IMR-90 (cell line): ENCODE measurements at regions not wholly inside any gene's neighbourhood (a gene's known extent, or its start where the extent isn't known, plus 50 kb on each side); places are given as distances from the start of the nearest gene placed in this dataset.
A peak's percentile ranks its signal among the peaks of the same experiment; 100 is the strongest.

ENCODE experiments used
- ATAC-seq: fragments of 200-7000 bp; cut with Tn5 transposase; 2 replicates; pipeline ENCODE4 v1.9.1; 2020; ENCODE audit warnings: low read depth, mild to moderate bottlenecking, moderate library complexity
- BruUV-seq: library from RNA; stranded (reverse); fragments of 400-500 nt; replicated peaks from 2 replicates; lab custom pipeline; 2021; lab: Mats Ljungman, UMichigan
- CTCF ChIA-PET: fragments of 300-600 bp; formaldehyde crosslinking; extraction: SDS; loops from one replicate; lab custom pipeline; 2021; ENCODE audit warnings: antibody characterized with exemption; lab: Yijun Ruan, JAX
- POLR2A ChIA-PET: fragments of 300-600 bp; sonication (Branson Sonifier 250); formaldehyde crosslinking; loops from one replicate; lab custom pipeline; 2022; ENCODE audit warnings: antibody characterized with exemption; ENCODE audit not compliant: unreplicated experiment; lab: Charles Lee
- DNase-seq: peaks from one replicate; pipeline ENCODE4 v3.0.0; 2013
- H2AFZ ChIP-seq: replicated peaks from 2 replicates; pipeline ENCODE3; 2013; ENCODE audit warnings: low read length, mild to moderate bottlenecking; ENCODE audit not compliant: poor library complexity
- H2AK5ac ChIP-seq: 2 replicates; pipeline ENCODE4 v1.6.1; 2013; ENCODE audit warnings: low read depth, low read length, inconsistent platforms
- H2AK9ac ChIP-seq: replicated peaks from 2 replicates; pipeline ENCODE3; 2013; ENCODE audit warnings: mild to moderate bottlenecking, low read depth, low read length, moderate library complexity; ENCODE audit not compliant: poor library complexity
- H2BK120ac ChIP-seq: 2 replicates; pipeline ENCODE4 v1.6.1; 2013; ENCODE audit warnings: low read depth, low read length, inconsistent platforms
- H2BK15ac ChIP-seq: 3 replicates; pipeline ENCODE4 v1.6.1; 2013; ENCODE audit warnings: low read depth, low read length, inconsistent platforms
- H2BK20ac ChIP-seq: 2 replicates; pipeline ENCODE4 v1.6.1; 2013; ENCODE audit warnings: low read depth, mild to moderate bottlenecking, inconsistent platforms, low read length, moderate library complexity
- H2BK5ac ChIP-seq: 2 replicates; pipeline ENCODE4 v1.6.1; 2013; ENCODE audit warnings: mild to moderate bottlenecking, low read depth, low read length, inconsistent platforms; ENCODE audit not compliant: poor library complexity, severe bottlenecking
- H3K14ac ChIP-seq: replicated peaks from 2 replicates; pipeline ENCODE4 v1.6.1; 2013; ENCODE audit warnings: low read depth, low read length, inconsistent platforms
- H3K18ac ChIP-seq: 2 replicates; pipeline ENCODE4 v1.6.1; 2013; ENCODE audit warnings: low read depth, low read length, control low read depth
- H3K23ac ChIP-seq: 2 replicates; pipeline ENCODE4 v1.6.1; 2013; ENCODE audit warnings: low read depth, low read length, inconsistent platforms
- H3K27ac ChIP-seq: 2 replicates; pipeline ENCODE4 v1.5.1; 2013; ENCODE audit warnings: mild to moderate bottlenecking, control low read depth, low read length; ENCODE audit not compliant: insufficient read depth
- H3K27me3 ChIP-seq: 2 replicates; pipeline ENCODE4 v1.6.1; 2013; ENCODE audit warnings: low read length; ENCODE audit not compliant: control insufficient read depth, insufficient read depth
- H3K36me3 ChIP-seq: 2 replicates; pipeline ENCODE4 v1.6.1; 2013; ENCODE audit warnings: low read length, mixed read lengths; ENCODE audit not compliant: control insufficient read depth, insufficient read depth
- H3K4ac ChIP-seq: 2 replicates; pipeline ENCODE4 v1.6.1; 2013; ENCODE audit warnings: low read depth, low read length, inconsistent platforms
- H3K4me1 ChIP-seq: 2 replicates; pipeline ENCODE4 v1.6.1; 2013; ENCODE audit warnings: low read length, mixed read lengths; ENCODE audit not compliant: control insufficient read depth, insufficient read depth
- H3K4me2 ChIP-seq: 2 replicates; pipeline ENCODE4 v1.6.1; 2013; ENCODE audit warnings: low read depth, mild to moderate bottlenecking, control low read depth, low read length, moderate library complexity
- H3K4me3 ChIP-seq: 2 replicates; pipeline ENCODE4 v1.5.1; 2013; ENCODE audit warnings: low read depth, mild to moderate bottlenecking, control low read depth, low read length, moderate library complexity; ENCODE audit not compliant: insufficient read depth
- H3K56ac ChIP-seq: 2 replicates; pipeline ENCODE4 v1.6.1; 2013; ENCODE audit warnings: low read length, inconsistent platforms; ENCODE audit not compliant: insufficient read depth; ENCODE audit errors: extremely low read depth
- H3K79me1 ChIP-seq, 2 experiments: 2 replicates each; pipeline ENCODE4 v1.6.1; 2013; ENCODE audit warnings: low read length in 2 of 2, inconsistent platforms in 1 of 2, low read depth in 1 of 2
- H3K9ac ChIP-seq: 2 replicates; pipeline ENCODE4 v1.6.1; 2013; ENCODE audit warnings: low read depth, low read length, control low read depth
- H3K9me1 ChIP-seq: 2 replicates; pipeline ENCODE4 v1.6.1; 2013; ENCODE audit warnings: low read length, inconsistent platforms; ENCODE audit not compliant: insufficient read depth
- H3K9me3 ChIP-seq: 2 replicates; pipeline ENCODE4 v1.6.1; 2013; ENCODE audit warnings: low read length; ENCODE audit not compliant: control insufficient read depth, insufficient read depth
- H4K20me1 ChIP-seq: 2 replicates; pipeline ENCODE4 v1.6.1; 2013; ENCODE audit warnings: low read length, inconsistent platforms; ENCODE audit not compliant: insufficient read depth
- H4K5ac ChIP-seq: 2 replicates; pipeline ENCODE4 v1.6.1; 2013; ENCODE audit warnings: mild to moderate bottlenecking, low read depth, low read length, control low read depth
- H4K8ac ChIP-seq, 2 experiments: 2 replicates each; pipeline ENCODE4 v1.6.1; 2013; ENCODE audit warnings: low read depth in 2 of 2, low read length in 2 of 2, control low read depth in 1 of 2, inconsistent platforms in 1 of 2
- H4K91ac ChIP-seq: 2 replicates; pipeline ENCODE4 v1.6.1; 2013; ENCODE audit warnings: low read depth, low read length, inconsistent platforms; ENCODE audit not compliant: insufficient read depth
- BHLHE40 ChIP-seq: fragments of 150-350 bp; IDR thresholded peaks from 2 replicates; pipeline ENCODE4 v1.6.1; 2016; ENCODE audit warnings: mild to moderate bottlenecking, low read depth, low read length
- CEBPB ChIP-seq: IDR thresholded peaks from 2 replicates; pipeline ENCODE4 v1.6.1; 2012; ENCODE audit warnings: low read depth, low read length, improper control_type of control experiment
- CHD1 ChIP-seq: IDR thresholded peaks from 2 replicates; pipeline ENCODE4 v1.6.1; 2012; ENCODE audit warnings: low read depth, low read length, improper control_type of control experiment
- FOS ChIP-seq: fragments of 150-350 bp; IDR thresholded peaks from 2 replicates; pipeline ENCODE4 v1.6.1; 2016; ENCODE audit warnings: low read depth, low read length
- MAFK ChIP-seq: IDR thresholded peaks from 2 replicates; pipeline ENCODE4 v1.6.1; 2012; ENCODE audit warnings: low read depth, low read length, improper control_type of control experiment
- MAZ ChIP-seq: IDR thresholded peaks from 2 replicates; pipeline ENCODE4 v1.6.1; 2012; ENCODE audit warnings: low read depth, mild to moderate bottlenecking, low read length, improper control_type of control experiment, moderate library complexity, borderline replicate concordance
- MXI1 ChIP-seq: IDR thresholded peaks from 2 replicates; pipeline ENCODE4 v1.6.1; 2012; ENCODE audit warnings: low read depth, mild to moderate bottlenecking, low read length, moderate library complexity, borderline replicate concordance
- NFE2L2 ChIP-seq: fragments of 150-350 bp; IDR thresholded peaks from 2 replicates; pipeline ENCODE4 v1.6.1; 2016; ENCODE audit warnings: low read depth, mild to moderate bottlenecking, low read length
- POLR2A ChIP-seq: IDR thresholded peaks from 2 replicates; pipeline ENCODE4 v1.6.1; 2012; ENCODE audit warnings: mild to moderate bottlenecking, low read depth, low read length
- RAD21 ChIP-seq: IDR thresholded peaks from 2 replicates; pipeline ENCODE4 v1.6.1; 2012; ENCODE audit warnings: low read length, improper control_type of control experiment
- RCOR1 ChIP-seq: IDR thresholded peaks from 2 replicates; pipeline ENCODE4 v1.6.1; 2012; ENCODE audit warnings: mild to moderate bottlenecking, low read length, improper control_type of control experiment; ENCODE audit not compliant: insufficient replicate concordance
- RFX5 ChIP-seq: IDR thresholded peaks from 2 replicates; pipeline ENCODE4 v1.8.0; 2012; ENCODE audit warnings: low read depth, mild to moderate bottlenecking, low read length, moderate library complexity
- SMC3 ChIP-seq: fragments of 150-350 bp; IDR thresholded peaks from 2 replicates; pipeline ENCODE4 v1.6.1; 2016; ENCODE audit warnings: low read depth, mild to moderate bottlenecking, antibody characterized with exemption, low read length, moderate library complexity
- USF2 ChIP-seq: fragments of 150-350 bp; IDR thresholded peaks from 2 replicates; pipeline ENCODE4 v1.6.1; 2017; ENCODE audit warnings: mild to moderate bottlenecking, antibody characterized with exemption, low read length, low read depth
- WGBS, 2 experiments: methylation state at CpG; one replicate each; pipeline versions ENCODE4 v1.1.5 to v1.1.7; 2013; ENCODE audit warnings: missing lambda C conversion rate in 2 of 2; ENCODE audit not compliant: insufficient read length in 1 of 2; ENCODE audit errors: extremely low coverage in 2 of 2; 5-methylcytosine and 5-hydroxymethylcytosine counted together
- dilution Hi-C: fragments of 300-500 bp; cut with HindIII; formaldehyde crosslinking; loops from one replicate; pipeline ENCODE4 v1.14.3; 2018; ENCODE audit warnings: low sequenced_read_pairs; ENCODE audit not compliant: unreplicated experiment
- in situ Hi-C: fragments of 300-500 bp; cut with MboI; formaldehyde crosslinking; loops from 3 replicates; pipeline ENCODE4 v1.14.3; 2019; ENCODE audit warnings: low sequenced_read_pairs, inconsistent platforms, mixed read lengths
- intact Hi-C: fragments of 100-400 bp; cut with micrococcal nuclease; formaldehyde crosslinking; loops from 2 replicates; pipeline ENCODE4 v1.10.0; 2022
- TF ChIP-seq, protein P1 (sequence below): conservative IDR thresholded peaks from 2 replicates; pipeline ENCODE4 v1.5.1; 2012; ENCODE audit warnings: mild to moderate bottlenecking, low read depth, low read length, improper control_type of control experiment
- TF ChIP-seq, protein P2 (sequence below): fragments of 150-350 bp; IDR thresholded peaks from 2 replicates; pipeline ENCODE4 v1.6.1; 2016; ENCODE audit warnings: low read depth, mild to moderate bottlenecking, low read length, moderate library complexity, borderline replicate concordance

DNA sequence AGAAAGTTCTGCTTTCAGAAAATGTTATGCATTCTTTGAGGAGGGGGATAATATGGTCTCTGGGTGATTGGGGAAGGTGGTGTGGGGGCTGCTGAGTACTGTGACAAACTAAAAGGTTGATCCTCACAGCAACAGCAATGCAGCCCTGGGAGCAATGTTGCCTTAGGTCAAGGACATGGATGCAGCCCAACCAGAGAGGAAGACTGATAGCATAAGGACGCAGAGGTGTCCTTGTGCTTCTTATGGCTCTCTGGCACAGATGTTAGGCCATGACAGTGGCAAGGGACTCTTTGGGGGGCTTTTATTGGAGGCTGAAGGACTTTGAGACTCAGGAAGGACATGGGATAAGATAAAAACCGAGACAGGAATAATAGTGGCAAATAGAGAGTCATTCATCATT is 186.2 kb upstream of the PHACTR1 start:
- intact Hi-C loops (no loop called here), in situ Hi-C loops (no loop called here)
- H2BK5ac ChIP-seq = no peak overlapping the region

More for the DNA sequence above, 186.2 kb upstream of the PHACTR1 start:
- no peak overlapping the region for H3K4ac ChIP-seq
- no peak overlapping the region for H2BK120ac ChIP-seq
- POLR2A ChIA-PET = no interaction called here
- H3K36me3 ChIP-seq = no peaks in the 10 kb centered on the region
- H3K9ac ChIP-seq = no peak overlapping the region
- H2BK15ac ChIP-seq = no peak overlapping the region
- H3K9me1 ChIP-seq = no peaks in the 10 kb centered on the region
- H3K79me1 ChIP-seq = no peaks in the 10 kb centered on the region
- H3K4me3 ChIP-seq = no peak overlapping the region
- peak overlapping the region; percentile 8 for H2AFZ ChIP-seq
- no peaks in the 10 kb centered on the region for H3K9me3 ChIP-seq
- dilution Hi-C loops = no loop called here
- no peak overlapping the region for H4K91ac ChIP-seq
- H2AK5ac ChIP-seq = no peak overlapping the region
- H3K23ac ChIP-seq = no peak overlapping the region
- no TSS peak for BruUV-seq
- no peaks in the 10 kb centered on the region for H3K4me1 ChIP-seq
- no peak overlapping the region for H3K18ac ChIP-seq
- CTCF ChIA-PET = no interaction called here
- ATAC-seq (no peak), DNase-seq (no peak)
- H4K8ac ChIP-seq = no peak overlapping the region
- H3K27ac ChIP-seq = no peak overlapping the region
- H3K4me2 ChIP-seq = no peak overlapping the region
- no peaks in the 10 kb centered on the region for H4K20me1 ChIP-seq
- WGBS, 2 experiments = 86% methylated on average over 1 of the region's 2 CpGs; no CpG with 5 or more reads in 1 of the 2 experiments
- H2BK20ac ChIP-seq = no peak overlapping the region
- H3K14ac ChIP-seq = no peak overlapping the region
- no peak for TF ChIP-seq CHD1
- TF ChIP-seq NFE2L2 = no peak
- no peak for TF ChIP-seq BHLHE40
- no peak for TF ChIP-seq MXI1
- TF ChIP-seq SMC3 = no peak
- TF ChIP-seq, protein P1, sequence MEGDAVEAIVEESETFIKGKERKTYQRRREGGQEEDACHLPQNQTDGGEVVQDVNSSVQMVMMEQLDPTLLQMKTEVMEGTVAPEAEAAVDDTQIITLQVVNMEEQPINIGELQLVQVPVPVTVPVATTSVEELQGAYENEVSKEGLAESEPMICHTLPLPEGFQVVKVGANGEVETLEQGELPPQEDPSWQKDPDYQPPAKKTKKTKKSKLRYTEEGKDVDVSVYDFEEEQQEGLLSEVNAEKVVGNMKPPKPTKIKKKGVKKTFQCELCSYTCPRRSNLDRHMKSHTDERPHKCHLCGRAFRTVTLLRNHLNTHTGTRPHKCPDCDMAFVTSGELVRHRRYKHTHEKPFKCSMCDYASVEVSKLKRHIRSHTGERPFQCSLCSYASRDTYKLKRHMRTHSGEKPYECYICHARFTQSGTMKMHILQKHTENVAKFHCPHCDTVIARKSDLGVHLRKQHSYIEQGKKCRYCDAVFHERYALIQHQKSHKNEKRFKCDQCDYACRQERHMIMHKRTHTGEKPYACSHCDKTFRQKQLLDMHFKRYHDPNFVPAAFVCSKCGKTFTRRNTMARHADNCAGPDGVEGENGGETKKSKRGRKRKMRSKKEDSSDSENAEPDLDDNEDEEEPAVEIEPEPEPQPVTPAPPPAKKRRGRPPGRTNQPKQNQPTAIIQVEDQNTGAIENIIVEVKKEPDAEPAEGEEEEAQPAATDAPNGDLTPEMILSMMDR = no peak
- no peak for TF ChIP-seq RFX5
- TF ChIP-seq CEBPB = no peak
- no peak for TF ChIP-seq POLR2A
- no peak for TF ChIP-seq RCOR1
- TF ChIP-seq USF2 = no peak
- TF ChIP-seq MAZ = no peak
- no peak for TF ChIP-seq RAD21
- no peak for TF ChIP-seq MAFK
- no peak for TF ChIP-seq FOS
- TF ChIP-seq, protein P2, sequence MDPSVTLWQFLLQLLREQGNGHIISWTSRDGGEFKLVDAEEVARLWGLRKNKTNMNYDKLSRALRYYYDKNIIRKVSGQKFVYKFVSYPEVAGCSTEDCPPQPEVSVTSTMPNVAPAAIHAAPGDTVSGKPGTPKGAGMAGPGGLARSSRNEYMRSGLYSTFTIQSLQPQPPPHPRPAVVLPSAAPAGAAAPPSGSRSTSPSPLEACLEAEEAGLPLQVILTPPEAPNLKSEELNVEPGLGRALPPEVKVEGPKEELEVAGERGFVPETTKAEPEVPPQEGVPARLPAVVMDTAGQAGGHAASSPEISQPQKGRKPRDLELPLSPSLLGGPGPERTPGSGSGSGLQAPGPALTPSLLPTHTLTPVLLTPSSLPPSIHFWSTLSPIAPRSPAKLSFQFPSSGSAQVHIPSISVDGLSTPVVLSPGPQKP = no peak
- H3K27me3 ChIP-seq = peaks cover 2% of the 10 kb centered on the region; the same call in 1 of the 2 replicates
- H3K56ac ChIP-seq = no peak overlapping the region
- H4K5ac ChIP-seq = no peak overlapping the region
- H2AK9ac ChIP-seq = peak overlapping the region; percentile 57
